Femur (tissue), 1 donor: ENCODE measurements at regions not wholly inside any gene's neighbourhood (a gene's known extent, or its start where the extent isn't known, plus 50 kb on each side); places are given as distances from the start of the nearest gene placed in this dataset.

Experiments
- DNase-seq: peaks from one replicate; pipeline ENCODE4 v3.0.0-alpha.2; 2017

GRCh38 chr14:86672080-86672479, 1142.1 kb downstream of the FLRT2 start:
- no peak for DNase-seq

- DNase-seq = no peak
Observed at GRCh38 chr14:86665975-86666374, 1136.0 kb downstream of the FLRT2 start.

- DNase-seq = no peak
Observed at GRCh38 chr14:86662334-86662733, 1132.4 kb downstream of the FLRT2 start.

- peak; percentile 33 for DNase-seq
Observed at GRCh38 chr14:86654558-86655184, 1124.7 kb downstream of the FLRT2 start.

GRCh38 chr14:86652526-86652925, 1122.6 kb downstream of the FLRT2 start:
- DNase-seq = no peak

- DNase-seq = no peak
Observed at GRCh38 chr14:86646696-86647690, 1117.0 kb downstream of the FLRT2 start.

GRCh38 chr14:86646125-86646524, 1116.2 kb downstream of the FLRT2 start:
- no peak for DNase-seq

- no peak for DNase-seq
Observed at GRCh38 chr14:86641310-86641709, 1111.4 kb downstream of the FLRT2 start.

- DNase-seq = no peak
Observed at GRCh38 chr14:86640288-86640687, 1110.3 kb downstream of the FLRT2 start.

- DNase-seq = no peak
Observed at GRCh38 chr14:86639666-86640065, 1109.7 kb downstream of the FLRT2 start.

GRCh38 chr14:86639146-86639545, 1109.2 kb downstream of the FLRT2 start:
- no peak for DNase-seq

- no peak for DNase-seq
Observed at GRCh38 chr14:86627080-86627479, 1097.1 kb downstream of the FLRT2 start.

- no peak for DNase-seq
Observed at GRCh38 chr14:86626530-86626929, 1096.6 kb downstream of the FLRT2 start.

GRCh38 chr14:86625637-86626036, 1095.7 kb downstream of the FLRT2 start:
- no peak for DNase-seq

- DNase-seq = no peak
Observed at GRCh38 chr14:86619726-86620125, 1089.8 kb downstream of the FLRT2 start.

GRCh38 chr14:86613786-86614185, 1083.8 kb downstream of the FLRT2 start:
- no peak for DNase-seq

GRCh38 chr14:86613126-86613525, 1083.2 kb downstream of the FLRT2 start:
- no peak for DNase-seq

GRCh38 chr14:86604561-86604960, 1074.6 kb downstream of the FLRT2 start:
- no peak for DNase-seq

GRCh38 chr14:86602263-86602662, 1072.3 kb downstream of the FLRT2 start:
- no peak for DNase-seq

- no peak for DNase-seq
Observed at GRCh38 chr14:86601813-86602212, 1071.9 kb downstream of the FLRT2 start.

GRCh38 chr14:86597279-86597678, 1067.3 kb downstream of the FLRT2 start:
- DNase-seq = no peak

GRCh38 chr14:86596024-86596423, 1066.1 kb downstream of the FLRT2 start:
- no peak for DNase-seq

GRCh38 chr14:86575141-86575540, 1045.2 kb downstream of the FLRT2 start:
- no peak for DNase-seq

GRCh38 chr14:86574778-86575129, 1044.8 kb downstream of the FLRT2 start:
- DNase-seq = no peak
